CD4-positive, alpha-beta T cell (primary cell): ENCODE measurements at regions not wholly inside any gene's neighbourhood (a gene's known extent, or its start where the extent isn't known, plus 50 kb on each side); places are given as distances from the start of the nearest gene placed in this dataset.

Experiments used
- ATAC-seq: fragments of 200-7000 bp; cut with Tn5 transposase; one replicate; pipeline ENCODE4 v1.10.0; 2022; ENCODE audit warnings: mild to moderate bottlenecking; ENCODE audit not compliant: poor library complexity
- CTCF ChIA-PET: fragments of 350-600 bp; sonication (Branson Sonifier 250); formaldehyde crosslinking; loops from one replicate; lab custom pipeline; 2021; ENCODE audit warnings: antibody characterized with exemption, inconsistent platforms; lab: Charles Lee
- POLR2A ChIA-PET: fragments of 350-600 bp; sonication (Branson Sonifier 250); formaldehyde crosslinking; loops from one replicate; lab custom pipeline; 2021; ENCODE audit warnings: antibody characterized with exemption, inconsistent platforms; lab: Charles Lee
- DNase-seq, 14 experiments: peaks; one replicate each; pipeline ENCODE4 v3.0.0-alpha.2; 2013 to 2020; ENCODE audit warnings: mixed read lengths in 2 of 14
- H3K27ac ChIP-seq, 2 donors: one replicate each; pipeline versions ENCODE4 v1.5.1 to v1.7.0; 2013; ENCODE audit warnings: low read length in 2 of 2, low read depth in 1 of 2, mild to moderate bottlenecking in 1 of 2
- H3K27me3 ChIP-seq, 2 experiments: 1 replicate in 1 of 2; 2 replicates in 1 of 2; pipeline versions ENCODE4 v1.6.1 to v1.7.0; 2013; ENCODE audit warnings: low read length in 2 of 2, control low read depth in 1 of 2, mild to moderate bottlenecking in 1 of 2, moderate library complexity in 1 of 2; ENCODE audit not compliant: insufficient read depth in 2 of 2, control insufficient read depth in 1 of 2
- H3K36me3 ChIP-seq: one replicate; pipeline ENCODE4 v1.6.1; 2013; ENCODE audit warnings: low read length, control low read depth; ENCODE audit not compliant: insufficient read depth
- H3K4me1 ChIP-seq: one replicate; pipeline ENCODE4 v1.6.1; 2013; ENCODE audit warnings: low read length, control low read depth; ENCODE audit not compliant: insufficient read depth
- H3K4me3 ChIP-seq: one replicate; pipeline ENCODE4 v1.5.1; 2013; ENCODE audit warnings: mild to moderate bottlenecking, low read length, moderate library complexity
- H3K9me3 ChIP-seq, 2 experiments: 1 replicate in 1 of 2; 2 replicates in 1 of 2; pipeline versions ENCODE4 v1.6.1 to v1.7.0; 2013; ENCODE audit warnings: low read length in 2 of 2, mild to moderate bottlenecking in 2 of 2, control low read depth in 1 of 2, moderate library complexity in 1 of 2; ENCODE audit not compliant: control insufficient read depth in 1 of 2, insufficient read depth in 1 of 2
- H3K27ac Mint-ChIP-seq: one replicate; pipeline ENCODE4 v1.8.0; 2020; ENCODE audit warnings: mixed read lengths
- H3K27me3 Mint-ChIP-seq: one replicate; pipeline ENCODE4 v1.8.0; 2021; ENCODE audit warnings: mixed read lengths
- H3K36me3 Mint-ChIP-seq: one replicate; pipeline ENCODE4 v1.8.0; 2021; ENCODE audit warnings: low read depth, mixed read lengths
- H3K4me1 Mint-ChIP-seq: one replicate; pipeline ENCODE4 v1.8.0; 2021; ENCODE audit warnings: low read depth, mixed read lengths
- H3K4me3 Mint-ChIP-seq: one replicate; pipeline ENCODE4 v1.8.0; 2020; ENCODE audit warnings: mild to moderate bottlenecking, mixed read lengths
- H3K9me3 Mint-ChIP-seq: one replicate; pipeline ENCODE4 v1.8.0; 2020; ENCODE audit warnings: mixed read lengths
- intact Hi-C, 2 experiments: fragments of 100-400 bp; cut with DNase I in 1 of 2; cut with micrococcal nuclease in 1 of 2; formaldehyde crosslinking; loops; one replicate each; pipeline versions ENCODE4 v1.15.1 to v1.9.0; 2023 to 2025; cut with DNase I, micrococcal nuclease
- TF ChIP-seq, protein P1 (sequence below): fragments of 200-600 bp; IDR thresholded peaks from one replicate; pipeline ENCODE4 v1.8.0; 2022; ENCODE audit warnings: antibody characterized with exemption, mild to moderate bottlenecking

DNA sequence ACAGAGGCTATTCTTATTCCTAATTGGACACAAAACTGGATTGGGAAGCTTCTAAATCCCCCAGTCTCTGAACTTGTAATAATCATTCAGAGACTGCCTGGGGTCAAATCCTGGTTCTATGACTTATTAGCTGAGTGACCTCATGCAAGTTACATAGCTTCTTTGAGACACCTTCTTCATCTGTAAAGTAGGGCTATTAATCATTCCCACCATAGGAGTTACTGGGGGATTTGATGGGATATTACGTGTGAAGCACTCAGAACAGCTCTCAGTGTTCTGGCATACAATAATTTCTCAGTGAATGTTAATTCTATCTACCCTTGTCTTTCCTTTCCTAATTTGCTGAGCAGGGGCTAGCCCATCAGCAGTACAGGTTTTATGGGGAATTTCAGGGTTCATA is 256.7 kb upstream of the TNP1 start:
- no peak for DNase-seq
- Histone ChIP-seq H3K27ac (no peak overlapping the region), H3K4me1 (no peaks in the 10 kb centered on the region), H3K4me3 (no peak overlapping the region), H3K36me3 (no peaks in the 10 kb centered on the region), H3K9me3 (peaks cover 0 to 3% of the 10 kb centered on the region in 2 experiments), H3K27me3 (no peaks in the 10 kb centered on the region)
- ATAC-seq: no peak
- TF ChIP-seq, protein P1, sequence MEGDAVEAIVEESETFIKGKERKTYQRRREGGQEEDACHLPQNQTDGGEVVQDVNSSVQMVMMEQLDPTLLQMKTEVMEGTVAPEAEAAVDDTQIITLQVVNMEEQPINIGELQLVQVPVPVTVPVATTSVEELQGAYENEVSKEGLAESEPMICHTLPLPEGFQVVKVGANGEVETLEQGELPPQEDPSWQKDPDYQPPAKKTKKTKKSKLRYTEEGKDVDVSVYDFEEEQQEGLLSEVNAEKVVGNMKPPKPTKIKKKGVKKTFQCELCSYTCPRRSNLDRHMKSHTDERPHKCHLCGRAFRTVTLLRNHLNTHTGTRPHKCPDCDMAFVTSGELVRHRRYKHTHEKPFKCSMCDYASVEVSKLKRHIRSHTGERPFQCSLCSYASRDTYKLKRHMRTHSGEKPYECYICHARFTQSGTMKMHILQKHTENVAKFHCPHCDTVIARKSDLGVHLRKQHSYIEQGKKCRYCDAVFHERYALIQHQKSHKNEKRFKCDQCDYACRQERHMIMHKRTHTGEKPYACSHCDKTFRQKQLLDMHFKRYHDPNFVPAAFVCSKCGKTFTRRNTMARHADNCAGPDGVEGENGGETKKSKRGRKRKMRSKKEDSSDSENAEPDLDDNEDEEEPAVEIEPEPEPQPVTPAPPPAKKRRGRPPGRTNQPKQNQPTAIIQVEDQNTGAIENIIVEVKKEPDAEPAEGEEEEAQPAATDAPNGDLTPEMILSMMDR: no peak
- POLR2A ChIA-PET: no interaction called here
- H3K27ac Mint-ChIP-seq: no peak overlapping the region
- peaks cover 6% of the 10 kb centered on the region for H3K27me3 Mint-ChIP-seq
- H3K4me3 Mint-ChIP-seq: no peak overlapping the region
- no peaks in the 10 kb centered on the region for H3K4me1 Mint-ChIP-seq
- CTCF ChIA-PET: no interaction called here
- intact Hi-C loops: no loop called here
- no peaks in the 10 kb centered on the region for H3K36me3 Mint-ChIP-seq
- no peaks in the 10 kb centered on the region for H3K9me3 Mint-ChIP-seq

DNA sequence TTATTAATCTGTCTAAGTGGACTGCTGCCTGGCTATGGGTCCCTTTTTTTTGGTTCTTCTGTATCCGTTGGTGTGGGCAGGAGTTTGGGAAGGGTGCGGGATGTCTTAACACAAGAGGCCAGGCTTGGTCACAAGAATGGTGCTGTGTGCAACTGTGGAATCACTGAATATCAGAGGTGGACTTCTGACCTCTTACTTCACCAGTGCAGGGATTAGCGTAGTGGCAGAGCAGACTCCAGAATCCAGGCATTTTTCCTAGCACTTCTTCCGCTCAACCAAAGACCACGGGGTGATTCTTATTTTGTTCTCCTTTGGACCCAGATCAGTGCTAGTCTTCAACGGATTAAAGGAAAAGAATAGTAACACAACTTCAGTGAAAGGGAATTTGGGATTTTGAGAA is 254.3 kb upstream of the TNP1 start:
- Histone ChIP-seq H3K9me3 (peaks cover 0 to 3% of the 10 kb centered on the region in 2 experiments), H3K27me3 (no peaks in the 10 kb centered on the region), H3K4me1 (no peaks in the 10 kb centered on the region), H3K4me3 (no peak overlapping the region), H3K36me3 (no peaks in the 10 kb centered on the region), H3K27ac (no peak overlapping the region)
- CTCF ChIA-PET: no interaction called here
- H3K4me1 Mint-ChIP-seq: no peaks in the 10 kb centered on the region
- H3K27me3 Mint-ChIP-seq: peaks cover 6% of the 10 kb centered on the region
- POLR2A ChIA-PET: no interaction called here
- H3K9me3 Mint-ChIP-seq: no peaks in the 10 kb centered on the region
- ATAC-seq: no peak
- TF ChIP-seq, protein P1: no peak
- H3K36me3 Mint-ChIP-seq: no peaks in the 10 kb centered on the region
- DNase-seq: no peak
- intact Hi-C loops: no loop called here
- no peak overlapping the region for H3K27ac Mint-ChIP-seq
- H3K4me3 Mint-ChIP-seq: no peak overlapping the region

DNA sequence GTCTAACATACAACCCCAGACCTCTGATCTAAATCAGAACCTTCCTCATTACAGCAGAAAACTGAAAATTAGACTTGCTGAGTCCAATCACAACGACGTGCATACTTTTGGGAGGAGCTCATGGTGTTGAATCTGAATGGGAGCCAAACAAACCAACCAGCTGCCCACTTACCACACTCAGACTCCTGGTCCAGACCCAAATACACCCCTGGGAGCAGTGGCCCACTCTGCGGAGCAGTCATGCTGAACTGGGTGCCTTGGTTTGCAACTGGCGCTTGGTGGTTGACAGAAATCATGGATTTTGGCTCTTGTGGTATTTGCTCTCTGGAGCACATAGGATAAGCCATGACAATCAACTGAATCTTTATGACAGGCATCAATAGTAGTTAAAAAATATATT is 253.6 kb upstream of the TNP1 start:
- Histone ChIP-seq H3K36me3 (no peaks in the 10 kb centered on the region), H3K9me3 (peaks cover 0 to 1% of the 10 kb centered on the region in 2 experiments), H3K27ac (no peak overlapping the region), H3K4me1 (no peaks in the 10 kb centered on the region), H3K4me3 (no peak overlapping the region), H3K27me3 (no peaks in the 10 kb centered on the region)
- H3K27ac Mint-ChIP-seq: no peak overlapping the region
- DNase-seq: no peak
- no peaks in the 10 kb centered on the region for H3K4me1 Mint-ChIP-seq
- H3K27me3 Mint-ChIP-seq: peaks cover 6% of the 10 kb centered on the region
- ATAC-seq: no peak
- POLR2A ChIA-PET: no interaction called here
- intact Hi-C loops: no loop called here
- CTCF ChIA-PET: interaction anchor here (1.1 kb wide), 1 partner anchor 15 kb away, joined by 3 read pairs; no protein-coding TSS in a partner anchor
- no peak overlapping the region for H3K4me3 Mint-ChIP-seq
- TF ChIP-seq, protein P1: no peak
- H3K9me3 Mint-ChIP-seq: no peaks in the 10 kb centered on the region
- H3K36me3 Mint-ChIP-seq: no peaks in the 10 kb centered on the region
